H1 (cell line): ENCODE measurements at regions not wholly inside any gene's neighbourhood (a gene's known extent, or its start where the extent isn't known, plus 50 kb on each side); places are given as distances from the start of the nearest gene placed in this dataset.

ENCODE experiments used
- EP300 ChIP-seq, 2 experiments: IDR thresholded peaks; 1 replicate in 1 of 2; 2 replicates in 1 of 2; pipeline ENCODE4 v1.6.1; 2011 to 2012; ENCODE audit warnings: low read depth in 2 of 2, low read length in 2 of 2, mild to moderate bottlenecking in 2 of 2, borderline replicate concordance in 1 of 2, inconsistent platforms in 1 of 2, moderate library complexity in 1 of 2
- EZH2 ChIP-seq: fragments of 200-600 bp; sonication (generic); IDR thresholded peaks from 2 replicates; pipeline ENCODE4 v1.7.1; 2012; ENCODE audit warnings: low read depth, mild to moderate bottlenecking, moderate library complexity, low read length, inconsistent platforms; ENCODE audit not compliant: severe bottlenecking
- JUN ChIP-seq: IDR thresholded peaks from 2 replicates; pipeline ENCODE4 v1.6.1; 2011; ENCODE audit warnings: low read depth, mild to moderate bottlenecking, improper control_type of control experiment, low read length
- JUND ChIP-seq: IDR thresholded peaks from 2 replicates; pipeline ENCODE4 v1.6.1; 2011; ENCODE audit warnings: mild to moderate bottlenecking, improper control_type of control experiment, low read length
- SP1 ChIP-seq: IDR thresholded peaks from 2 replicates; pipeline ENCODE4 v1.6.1; 2011; ENCODE audit warnings: low read depth, low read length
- SP2 ChIP-seq: IDR thresholded peaks from 2 replicates; pipeline ENCODE4 v1.6.1; 2012; ENCODE audit warnings: mild to moderate bottlenecking, low read length, inconsistent platforms
- SUZ12 ChIP-seq: fragments of 200-600 bp; sonication (generic); IDR thresholded peaks from 2 replicates; pipeline ENCODE4 v1.6.1; 2012; ENCODE audit warnings: mild to moderate bottlenecking, inconsistent platforms, low read length, moderate library complexity, mixed read lengths
- TAF1 ChIP-seq: IDR thresholded peaks from 2 replicates; pipeline ENCODE4 v1.6.1; 2011; ENCODE audit warnings: mild to moderate bottlenecking, low read depth, low read length
- TF ChIP-seq, protein P1 (sequence below), 3 experiments: IDR thresholded peaks; 1 replicate in 2 of 3; 2 replicates in 1 of 3; pipeline versions ENCODE4 v1.5.1 to v1.6.1; 2011; ENCODE audit warnings: low read length in 3 of 3, mild to moderate bottlenecking in 3 of 3, inconsistent platforms in 2 of 3, low read depth in 1 of 3, moderate library complexity in 1 of 3; ENCODE audit not compliant: insufficient read depth in 1 of 3; ENCODE audit errors: control extremely low read depth in 1 of 3
- TF ChIP-seq, protein P2 (sequence below): IDR thresholded peaks from 2 replicates; pipeline ENCODE4 v1.6.1; 2012; ENCODE audit warnings: inconsistent platforms

DNA sequence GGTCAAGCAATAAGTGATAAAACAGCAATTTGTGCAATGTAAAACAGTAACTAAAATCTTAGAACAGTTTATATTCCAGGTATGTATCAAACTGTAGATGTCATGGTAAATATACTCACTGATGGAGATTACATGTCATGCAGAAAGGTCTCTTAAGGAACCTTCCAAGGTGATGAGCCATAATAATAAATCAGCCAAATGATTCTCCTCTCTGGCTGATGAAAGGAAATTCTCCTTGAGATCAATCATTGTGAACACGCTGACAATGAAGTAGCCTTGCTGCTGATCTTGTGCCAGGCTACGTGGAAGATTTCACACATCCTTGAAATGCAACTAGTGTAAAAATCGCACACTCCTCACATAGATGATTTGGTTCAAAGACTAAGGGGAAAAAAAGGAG is 392.5 kb upstream of the CDH7 start:
- TF ChIP-seq SUZ12 (no peak), SP2 (no peak), TAF1 (no peak), EP300 (IDR thresholded peaks at IDR 0.05; ENCODE audit: borderline replicate concordance in 1 of 2, low read depth in 2 of 2, low read length in 2 of 2) (no peak), JUN (no peak), SP1 (no peak), EZH2 (no peak), JUND (no peak)
- TF ChIP-seq, protein P1, sequence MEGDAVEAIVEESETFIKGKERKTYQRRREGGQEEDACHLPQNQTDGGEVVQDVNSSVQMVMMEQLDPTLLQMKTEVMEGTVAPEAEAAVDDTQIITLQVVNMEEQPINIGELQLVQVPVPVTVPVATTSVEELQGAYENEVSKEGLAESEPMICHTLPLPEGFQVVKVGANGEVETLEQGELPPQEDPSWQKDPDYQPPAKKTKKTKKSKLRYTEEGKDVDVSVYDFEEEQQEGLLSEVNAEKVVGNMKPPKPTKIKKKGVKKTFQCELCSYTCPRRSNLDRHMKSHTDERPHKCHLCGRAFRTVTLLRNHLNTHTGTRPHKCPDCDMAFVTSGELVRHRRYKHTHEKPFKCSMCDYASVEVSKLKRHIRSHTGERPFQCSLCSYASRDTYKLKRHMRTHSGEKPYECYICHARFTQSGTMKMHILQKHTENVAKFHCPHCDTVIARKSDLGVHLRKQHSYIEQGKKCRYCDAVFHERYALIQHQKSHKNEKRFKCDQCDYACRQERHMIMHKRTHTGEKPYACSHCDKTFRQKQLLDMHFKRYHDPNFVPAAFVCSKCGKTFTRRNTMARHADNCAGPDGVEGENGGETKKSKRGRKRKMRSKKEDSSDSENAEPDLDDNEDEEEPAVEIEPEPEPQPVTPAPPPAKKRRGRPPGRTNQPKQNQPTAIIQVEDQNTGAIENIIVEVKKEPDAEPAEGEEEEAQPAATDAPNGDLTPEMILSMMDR (IDR thresholded peaks at IDR 0.05; ENCODE audit: control extremely low read depth in 1 of 3, insufficient read depth in 1 of 3, low read depth in 1 of 3, low read length in 3 of 3) = no peak
- TF ChIP-seq, protein P2, sequence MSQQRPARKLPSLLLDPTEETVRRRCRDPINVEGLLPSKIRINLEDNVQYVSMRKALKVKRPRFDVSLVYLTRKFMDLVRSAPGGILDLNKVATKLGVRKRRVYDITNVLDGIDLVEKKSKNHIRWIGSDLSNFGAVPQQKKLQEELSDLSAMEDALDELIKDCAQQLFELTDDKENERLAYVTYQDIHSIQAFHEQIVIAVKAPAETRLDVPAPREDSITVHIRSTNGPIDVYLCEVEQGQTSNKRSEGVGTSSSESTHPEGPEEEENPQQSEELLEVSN = no peak
